GM21723 (cell line): ENCODE measurements at regions not wholly inside any gene's neighbourhood (a gene's known extent, or its start where the extent isn't known, plus 50 kb on each side); places are given as distances from the start of the nearest gene placed in this dataset.
A peak's percentile ranks its signal among the peaks of the same experiment; 100 is the strongest.

ENCODE experiments used
- ATAC-seq: cut with Tn5 transposase; IDR thresholded peaks from one replicate; pipeline ENCODE4 v1.9.1; 2021; ENCODE audit warnings: mild to moderate bottlenecking, moderate library complexity; ENCODE audit not compliant: unreplicated experiment

DNA sequence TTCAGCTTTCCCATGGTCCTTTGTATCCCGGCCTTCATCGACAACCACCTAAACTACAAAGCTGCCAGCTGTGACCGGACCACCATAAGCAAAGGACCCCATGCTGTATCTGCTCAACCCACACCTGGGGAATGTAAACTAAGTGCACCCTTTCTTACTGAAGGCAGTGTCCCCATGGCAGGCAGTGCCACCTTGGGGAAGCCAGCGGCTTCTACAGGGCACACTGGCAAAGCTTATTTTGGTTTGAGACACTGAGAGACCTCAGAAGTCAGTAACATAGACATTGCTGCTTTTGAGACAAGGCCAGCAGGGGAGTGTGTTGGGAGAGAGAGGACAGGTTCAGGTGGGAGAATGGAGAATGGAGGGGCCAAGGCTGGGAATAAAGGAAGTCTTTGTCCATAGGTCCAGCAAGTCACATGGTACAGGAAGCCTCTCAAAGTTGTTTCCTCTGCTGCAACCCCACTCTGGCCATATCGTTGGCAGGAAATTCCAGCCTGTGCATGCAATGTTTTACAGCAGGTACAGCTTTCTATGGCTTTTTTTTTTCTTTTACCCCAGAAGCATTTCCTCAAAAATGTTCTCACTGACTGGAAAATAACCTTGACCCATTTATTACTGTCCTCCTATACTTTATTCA, 85.9 kb upstream of the NPVF start:
- ATAC-seq = no peak

DNA sequence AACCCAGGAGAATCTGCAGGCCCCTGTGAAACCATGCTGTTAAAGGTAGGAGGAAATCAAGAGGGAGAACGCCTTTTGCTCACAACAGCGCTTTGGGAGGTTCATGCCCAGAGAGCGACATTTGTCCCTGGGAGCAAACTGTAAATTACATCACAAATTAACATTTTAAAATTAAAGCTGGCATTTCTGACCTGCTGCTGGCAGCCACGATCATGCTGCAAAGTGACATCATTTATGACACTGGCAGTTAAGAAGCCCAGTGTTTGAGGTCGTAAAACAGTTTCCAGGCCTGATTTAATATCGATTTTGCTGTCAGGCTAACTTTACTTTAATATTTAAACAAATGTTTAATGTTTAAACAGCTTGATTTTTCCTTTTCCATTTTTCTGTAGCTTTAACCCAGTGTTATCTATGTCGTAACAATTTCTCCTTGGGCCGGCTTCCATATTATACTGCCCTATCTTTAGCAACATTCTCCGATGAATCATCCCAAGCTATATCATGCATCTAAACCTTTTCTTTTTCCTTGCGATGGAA, 86.5 kb upstream of the NPVF start:
- ATAC-seq = no peak

DNA sequence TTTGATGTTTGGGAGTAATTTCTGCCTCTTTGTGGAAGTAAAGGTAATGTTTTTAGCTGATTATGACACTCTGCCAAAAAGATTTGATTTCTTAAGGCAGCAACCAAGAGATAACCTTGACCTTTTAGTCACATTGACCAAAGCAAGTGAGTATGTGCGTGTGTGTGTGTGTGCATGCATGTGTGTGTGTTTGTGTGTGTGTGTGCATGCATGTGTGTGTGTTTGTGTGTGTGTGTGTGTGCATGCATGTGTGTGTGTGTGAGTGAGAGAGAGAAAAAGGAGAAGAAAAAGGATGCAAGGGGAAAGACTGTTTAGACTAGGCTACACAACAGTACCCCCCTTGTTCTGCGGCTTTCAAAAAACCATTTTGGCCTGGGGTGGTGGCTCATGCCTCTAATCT, 88.1 kb upstream of the NPVF start:
- ATAC-seq = no peak

DNA sequence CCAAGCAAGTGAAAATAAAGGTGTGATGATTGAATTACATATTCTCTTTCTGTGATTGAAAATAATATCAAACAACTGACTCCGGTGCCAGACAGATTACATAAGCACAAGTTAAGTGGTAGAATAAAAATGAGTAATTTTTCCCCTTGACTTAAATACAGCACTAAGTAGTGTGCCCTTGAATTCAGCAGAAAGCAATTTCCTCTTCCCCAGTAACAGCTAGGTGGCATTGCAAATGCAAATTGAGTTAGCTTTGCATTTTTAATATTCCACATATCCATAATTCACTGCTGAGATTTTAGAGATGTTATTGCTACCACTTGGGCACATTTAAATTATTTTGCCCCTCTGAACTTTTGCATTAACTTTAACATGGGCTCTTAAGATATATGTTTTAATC, 89.8 kb upstream of the NPVF start:
- no peak for ATAC-seq

DNA sequence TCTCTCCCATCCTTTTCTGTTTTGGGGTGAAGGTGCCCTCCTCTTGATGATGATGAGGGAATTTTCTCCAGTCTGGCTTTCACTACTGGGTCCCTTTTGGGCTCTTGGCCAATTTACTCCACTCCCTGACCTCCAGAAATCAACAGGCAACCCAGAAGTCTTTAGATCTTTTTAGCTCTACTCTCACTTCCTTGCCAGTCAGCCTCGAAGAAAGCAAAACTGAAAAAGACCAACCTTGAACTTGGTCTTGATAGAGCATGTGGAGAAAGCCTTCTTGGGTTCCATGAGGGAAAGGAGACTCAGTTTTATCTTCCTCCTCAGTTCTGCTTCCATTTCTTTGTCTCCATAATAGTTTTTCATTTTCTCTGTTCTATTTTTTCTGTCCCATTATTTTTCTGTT, 91.4 kb upstream of the NPVF start:
- ATAC-seq = peak; percentile 78

DNA sequence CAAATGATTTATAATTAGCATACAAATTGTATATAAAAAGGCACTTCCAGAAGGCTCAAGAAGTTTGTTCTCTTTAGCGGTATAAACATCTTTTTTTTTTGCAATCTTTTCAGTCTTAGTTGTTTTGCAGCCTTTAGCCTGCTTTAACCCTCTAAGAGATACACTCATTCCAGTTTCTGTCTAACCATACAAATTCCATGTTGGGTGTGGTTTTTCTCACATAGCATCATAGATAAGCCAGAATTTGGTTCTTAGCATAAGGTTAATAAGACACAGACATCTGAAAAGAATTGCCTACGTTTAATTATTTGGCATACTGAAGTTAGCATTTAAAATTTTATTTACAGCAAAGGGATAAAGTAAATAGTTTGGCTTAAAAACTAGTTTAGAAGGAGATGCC, 92.5 kb upstream of the NPVF start:
- no peak for ATAC-seq

DNA sequence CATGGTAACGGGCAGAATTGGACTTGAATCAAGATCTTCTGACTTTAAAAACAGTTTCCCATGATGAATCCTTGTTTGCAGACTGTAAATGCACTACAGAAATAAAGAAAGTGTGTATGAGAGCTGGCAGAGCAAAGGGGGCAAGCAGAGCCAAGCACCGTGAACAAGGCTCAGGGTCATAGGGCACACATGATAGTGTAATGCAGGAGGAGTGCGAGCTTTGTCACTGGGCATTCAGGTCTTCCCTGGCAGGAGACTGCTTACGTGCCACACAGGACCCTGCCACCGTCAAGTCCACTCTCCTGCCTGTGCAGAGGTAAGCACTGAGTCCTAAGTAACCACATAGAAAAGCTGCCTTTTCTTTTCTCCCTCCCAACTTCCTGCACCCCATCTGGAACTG, 93.1 kb upstream of the NPVF start:
- no peak for ATAC-seq

DNA sequence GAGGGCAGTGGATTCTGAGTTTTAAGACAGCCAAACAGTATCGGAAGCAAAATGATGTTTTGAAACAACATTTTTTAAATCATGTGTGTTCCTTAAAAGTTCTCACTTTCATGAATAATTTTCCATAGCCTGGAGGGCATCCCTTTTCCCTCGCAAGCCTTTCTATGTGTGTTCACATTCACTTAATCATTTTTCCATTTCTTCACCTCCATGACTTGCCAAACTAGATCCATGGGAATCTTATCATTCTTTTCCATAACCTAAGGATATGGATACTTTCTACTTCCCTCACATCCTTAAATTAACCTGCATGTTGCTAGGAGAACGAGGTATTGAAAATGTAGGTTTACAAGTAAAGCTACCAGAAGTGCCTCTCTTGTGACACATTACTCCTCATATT, 94.2 kb upstream of the NPVF start:
- ATAC-seq = no peak

DNA sequence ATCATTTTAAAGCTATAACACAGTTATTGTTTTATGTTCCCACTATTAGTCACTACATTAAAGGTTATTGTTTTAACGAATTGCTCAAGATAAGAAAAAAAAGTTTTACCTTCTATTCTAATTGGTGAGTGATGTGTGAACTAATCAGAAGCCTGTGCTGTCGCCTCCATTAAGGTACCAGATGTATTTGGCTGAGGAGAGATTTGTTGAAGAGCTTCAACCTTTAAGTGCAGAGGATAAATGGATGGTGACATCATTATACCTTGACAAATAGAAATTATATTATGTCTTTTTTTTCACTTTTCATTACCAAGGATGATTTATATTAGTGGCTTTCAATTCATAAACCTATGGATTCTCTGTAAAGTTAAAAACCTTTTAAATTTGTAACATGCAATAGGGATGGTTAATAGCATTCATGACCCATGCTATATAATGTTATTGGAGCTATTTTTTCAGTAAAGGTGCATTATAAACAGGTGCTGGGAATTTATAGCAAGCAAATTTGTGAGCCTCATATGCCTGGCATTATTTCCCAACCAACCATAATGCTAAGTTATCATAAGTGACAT, 97.0 kb upstream of the NPVF start:
- no peak for ATAC-seq

DNA sequence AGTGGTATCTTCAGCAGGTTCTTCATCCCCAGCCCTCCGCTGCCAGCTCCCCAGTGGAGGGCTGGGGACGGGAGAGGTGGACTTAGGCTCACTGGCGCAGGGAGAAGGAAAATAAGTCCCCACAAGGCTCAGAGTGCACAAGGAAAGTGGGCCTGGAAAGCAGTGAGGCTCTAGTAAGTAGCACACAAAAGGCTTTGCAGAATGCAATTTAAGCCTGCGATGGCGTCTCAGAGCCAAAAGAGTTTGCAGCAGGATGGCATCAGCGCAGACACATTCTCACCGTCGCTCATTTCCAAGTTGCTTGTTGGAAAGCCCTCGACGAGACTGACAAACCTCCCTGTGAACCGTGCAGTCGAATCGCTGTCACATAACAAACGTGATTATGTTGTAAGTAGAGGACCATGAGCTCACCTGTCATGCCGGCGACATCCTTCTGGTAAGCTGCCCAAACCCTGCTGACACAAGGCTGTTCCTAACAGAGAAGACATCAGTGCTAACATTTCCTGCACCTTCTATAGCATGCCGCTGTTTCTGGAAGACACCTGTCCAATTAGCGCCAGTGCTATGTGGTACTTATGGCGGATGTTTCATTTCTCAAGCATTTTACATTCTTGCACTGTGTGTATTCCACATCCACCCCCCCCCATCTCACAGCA, 98.3 kb upstream of the NPVF start:
- no peak for ATAC-seq

DNA sequence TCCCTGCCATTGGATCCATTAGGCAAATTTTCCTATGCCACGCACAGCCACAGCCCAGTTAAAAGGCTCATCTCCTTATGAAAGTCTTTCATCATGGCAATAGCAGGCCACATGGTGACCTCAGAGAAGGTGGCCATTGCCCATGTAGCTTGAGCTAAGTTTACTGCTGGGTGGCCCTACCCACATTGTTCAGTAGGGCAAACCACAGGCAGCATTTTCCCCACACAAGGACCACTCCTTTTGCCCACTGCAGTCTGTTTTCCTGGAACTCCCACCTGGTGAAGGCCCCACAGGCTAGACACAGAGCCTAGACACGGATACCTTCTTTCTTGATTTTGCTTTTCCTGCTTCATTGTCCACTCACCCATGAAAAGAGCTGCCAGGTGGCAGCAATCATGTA, 101.5 kb upstream of the NPVF start:
- no peak for ATAC-seq

DNA sequence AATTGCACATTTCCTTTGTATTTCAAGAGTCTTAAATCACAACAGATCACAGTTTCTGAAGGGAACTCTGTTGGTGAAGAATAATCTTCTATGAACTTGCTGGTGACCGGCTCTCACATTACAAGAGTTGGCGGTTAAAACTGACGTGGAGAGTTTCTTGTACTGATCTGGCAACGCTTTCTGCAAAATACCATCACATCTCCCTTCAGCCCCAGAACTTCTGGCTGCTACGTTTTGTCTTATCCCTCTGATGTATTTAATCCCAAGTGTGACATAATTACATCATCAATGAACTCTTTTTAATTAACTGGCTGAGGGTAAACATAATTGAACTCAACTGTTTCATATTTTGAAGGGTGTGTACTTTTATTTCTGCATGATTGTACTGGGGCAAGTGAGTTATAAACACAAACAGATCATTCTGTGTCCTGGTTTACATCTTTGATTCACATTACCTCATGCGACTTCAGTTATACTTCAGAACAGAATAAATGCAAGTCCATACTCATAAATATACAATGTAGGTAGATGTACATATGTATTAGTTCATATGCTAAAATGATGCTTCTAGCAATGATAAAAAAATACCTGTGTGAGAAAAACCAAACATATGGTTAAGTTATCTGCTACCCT, 105.1 kb upstream of the NPVF start:
- ATAC-seq = no peak

DNA sequence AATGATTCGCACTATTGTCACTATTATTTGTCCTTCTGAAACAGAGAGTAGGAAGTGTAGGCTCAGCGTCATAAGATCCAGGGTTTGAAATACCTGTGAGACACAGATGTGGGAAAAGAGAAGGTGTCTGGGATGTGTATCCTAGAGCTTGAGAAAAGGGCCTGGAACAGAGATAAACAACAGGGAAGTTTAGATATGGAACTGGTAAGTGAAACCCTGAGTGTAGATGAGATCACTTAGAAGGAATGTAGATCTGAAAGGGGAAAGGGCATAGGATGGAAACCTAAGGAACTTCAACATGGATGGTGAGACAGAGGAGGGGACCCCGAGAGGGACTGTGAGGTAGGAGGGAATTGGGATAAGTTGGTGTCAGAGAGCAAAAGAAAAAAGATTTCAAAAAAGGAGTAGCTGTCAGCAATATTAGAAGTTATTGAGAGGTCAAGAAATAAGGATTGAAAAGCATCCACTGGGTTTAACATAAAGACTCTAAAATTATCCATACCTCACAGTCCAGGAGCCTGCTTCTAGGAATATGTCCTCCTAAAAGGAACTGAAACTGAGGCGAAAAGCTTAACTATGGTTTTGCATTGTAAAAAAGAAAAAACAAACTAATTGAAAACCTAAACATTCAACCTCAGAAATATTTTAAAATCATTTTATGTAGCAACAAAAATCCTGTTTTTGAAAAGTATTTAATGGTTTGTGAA, 119.2 kb upstream of the NPVF start:
- ATAC-seq = no peak

DNA sequence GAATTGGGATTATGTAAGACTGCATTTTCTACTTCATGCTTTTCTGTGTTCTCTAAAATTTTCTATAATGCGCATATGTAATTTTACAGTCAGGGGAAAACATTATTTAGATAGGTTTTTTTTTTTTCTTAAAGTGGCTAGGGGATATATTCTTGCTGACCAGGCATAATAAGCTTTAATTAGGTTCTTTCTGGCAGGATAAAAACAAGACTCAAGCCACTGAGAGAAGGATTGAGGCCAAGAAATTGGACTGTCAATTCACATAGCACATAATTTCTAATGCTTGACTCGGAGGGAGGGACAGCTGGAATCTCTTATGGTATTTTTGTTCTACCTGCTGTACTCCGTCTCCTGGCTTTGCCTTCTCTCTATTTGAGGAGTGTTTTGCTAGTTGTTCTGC, 119.8 kb upstream of the NPVF start:
- ATAC-seq = no peak

DNA sequence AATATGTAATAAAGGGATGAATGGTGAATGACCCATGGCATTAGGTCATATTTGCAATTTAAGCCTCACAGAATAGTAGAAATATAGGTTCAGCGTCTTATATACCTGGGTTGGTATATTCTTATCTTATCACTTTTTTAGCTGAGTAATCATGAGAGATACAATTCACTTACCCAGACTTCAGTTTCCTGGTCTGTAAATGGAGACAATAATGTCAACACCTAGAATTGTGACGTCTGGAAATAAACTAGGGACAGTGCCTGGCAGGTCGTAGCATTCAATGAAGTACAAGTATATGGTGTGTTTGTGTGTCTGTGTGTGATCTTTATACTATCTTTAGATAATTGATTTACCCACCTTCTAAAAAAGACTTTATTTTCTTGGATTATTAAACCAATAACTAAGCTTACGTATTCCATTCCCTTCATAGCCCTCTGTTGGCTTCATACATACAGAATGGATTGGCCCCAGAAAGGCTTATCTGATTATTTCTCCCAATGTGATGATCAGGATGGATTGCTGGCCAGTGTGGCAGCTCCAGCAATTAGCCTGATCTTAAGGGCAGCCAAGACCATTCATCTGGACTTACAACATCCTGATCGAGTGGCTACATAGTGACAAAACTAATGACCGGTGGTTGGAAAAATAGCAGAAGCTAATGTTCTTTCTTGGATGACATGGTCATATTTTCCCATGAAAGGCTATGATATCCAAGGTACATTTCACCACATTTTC, 121.2 kb upstream of the NPVF start:
- ATAC-seq = no peak

DNA sequence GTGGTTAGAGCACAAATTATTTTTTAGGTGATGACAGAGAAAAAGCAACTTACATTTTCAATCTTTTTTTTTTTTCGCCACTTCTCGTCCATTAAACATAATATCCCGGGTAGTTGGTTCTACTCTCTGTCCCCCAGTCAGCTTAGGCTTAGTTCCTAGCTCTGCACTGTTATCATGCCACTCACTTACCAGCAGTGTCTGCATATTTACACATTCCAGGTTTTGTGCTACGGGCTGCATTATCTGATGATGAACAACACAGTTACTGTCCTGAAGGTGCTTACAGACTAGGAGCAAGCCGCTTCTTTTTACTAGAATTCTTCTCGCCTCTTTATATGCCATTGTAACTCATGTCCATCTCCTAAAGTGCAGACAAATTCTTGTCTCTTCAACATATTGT, 121.8 kb upstream of the NPVF start:
- no peak for ATAC-seq

DNA sequence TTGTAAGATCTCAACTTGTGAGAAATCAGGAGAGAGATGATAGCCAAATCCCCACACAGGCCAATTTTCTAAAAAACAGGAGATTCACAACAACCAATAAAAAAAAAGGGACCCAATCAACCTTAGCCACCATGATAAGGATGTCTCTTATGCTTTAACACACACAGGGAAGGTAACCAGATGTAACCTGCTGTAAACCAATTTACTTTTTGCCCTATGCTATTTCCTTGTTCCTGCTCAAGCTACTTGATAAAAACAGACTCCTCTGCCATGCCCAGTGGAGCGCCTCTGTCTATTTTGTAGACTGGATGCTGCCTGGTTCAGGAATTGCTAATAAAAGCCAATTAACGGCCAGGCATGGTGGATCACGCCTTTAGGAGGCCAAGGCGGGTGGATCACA, 123.5 kb upstream of the NPVF start:
- no peak for ATAC-seq

DNA sequence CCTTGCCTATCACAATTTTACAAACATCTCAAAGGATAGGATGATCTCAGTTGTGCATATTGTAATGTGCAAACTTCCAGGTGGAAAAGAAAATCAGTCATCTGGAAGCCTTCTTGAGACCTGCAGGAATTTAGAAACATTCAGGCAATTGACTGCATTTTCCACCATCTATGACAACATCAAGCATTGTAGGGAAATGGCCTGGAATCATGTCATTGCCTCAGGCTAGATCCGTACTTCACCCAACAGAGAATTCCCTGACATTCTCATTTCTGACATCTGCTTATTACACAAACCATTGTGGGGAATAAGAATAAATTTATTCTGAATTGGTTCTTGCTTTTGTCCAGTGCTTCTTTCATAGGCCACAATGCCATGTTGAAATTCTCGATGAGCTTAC, 124.9 kb upstream of the NPVF start:
- ATAC-seq = no peak

DNA sequence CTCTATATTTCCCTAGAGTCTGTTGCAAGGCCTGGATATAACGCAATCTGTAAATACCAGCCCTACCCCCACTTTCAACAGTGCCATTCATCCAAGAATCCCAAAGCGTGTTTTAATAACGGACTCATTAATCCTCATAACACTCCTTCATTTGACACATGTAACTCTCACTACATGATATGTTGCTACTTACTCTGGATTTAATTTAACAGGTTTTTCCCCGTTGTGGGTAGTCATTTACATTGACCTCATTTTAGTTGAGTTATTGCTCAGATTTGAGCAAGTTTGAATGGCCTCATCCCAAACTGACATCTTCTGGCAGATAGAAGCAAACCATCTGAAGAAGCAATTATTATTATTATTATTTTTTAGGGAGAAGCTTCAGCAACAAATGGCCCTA, 125.4 kb upstream of the NPVF start:
- ATAC-seq = no peak

DNA sequence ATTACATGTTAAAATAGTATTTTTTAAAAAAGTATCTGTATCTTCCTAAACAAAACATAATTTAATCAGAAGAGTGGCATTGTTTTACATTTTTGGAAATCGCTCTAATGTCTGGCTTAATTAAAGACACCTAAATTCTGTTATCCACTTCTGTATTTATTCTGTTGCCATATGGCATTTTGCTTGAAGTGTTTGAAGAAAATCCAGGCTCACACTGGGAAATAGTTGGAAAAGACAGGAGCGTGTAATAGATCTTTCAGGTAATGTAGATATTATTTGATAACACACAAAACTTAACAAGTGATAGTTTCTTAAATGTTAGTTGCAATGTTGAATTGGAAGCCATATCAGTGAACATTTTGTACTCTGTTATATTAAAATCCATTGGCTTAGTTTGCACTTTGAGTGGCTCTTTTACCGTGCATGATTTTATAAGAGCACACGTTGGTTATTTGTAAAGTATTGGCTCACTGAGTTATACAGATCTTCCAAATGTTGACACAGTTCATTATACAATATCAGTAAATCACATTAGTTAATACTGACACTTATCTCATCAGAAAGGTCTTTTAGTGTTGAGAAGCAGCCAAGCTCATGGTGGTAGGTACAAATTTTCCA, 128.4 kb upstream of the NPVF start:
- no peak for ATAC-seq
